OCI-LY7 (cell line): ENCODE measurements at regions not wholly inside any gene's neighbourhood (a gene's known extent, or its start where the extent isn't known, plus 50 kb on each side); places are given as distances from the start of the nearest gene placed in this dataset.

ENCODE experiments used
- BruUV-seq: library from RNA; stranded (reverse); fragments of 400-500 nt; replicated peaks from 2 replicates; lab custom pipeline; 2021; lab: Mats Ljungman, UMichigan
- CTCF ChIA-PET: fragments of 300-600 bp; sonication (Branson Sonifier 250); formaldehyde crosslinking; loops from one replicate; lab custom pipeline; 2022; ENCODE audit warnings: antibody characterized with exemption; ENCODE audit not compliant: unreplicated experiment; lab: Charles Lee
- POLR2A ChIA-PET: fragments of 300-600 bp; sonication (Branson Sonifier 250); formaldehyde crosslinking; loops from one replicate; lab custom pipeline; 2022; ENCODE audit warnings: antibody characterized with exemption; lab: Charles Lee
- DNase-seq: peaks from one replicate; pipeline ENCODE4 v3.0.0-alpha.2; 2015; ENCODE audit warnings: low spot score
- H2AFZ ChIP-seq: fragments of 200-600 bp; sonication (generic), shearing (Covaris generic); 2 replicates; pipeline ENCODE4 v1.6.1; 2014; ENCODE audit warnings: mild to moderate bottlenecking, antibody characterized with exemption, low read length, moderate library complexity
- H3K27ac ChIP-seq: fragments of 200-600 bp; sonication (generic); 2 replicates; pipeline ENCODE4 v1.5.1; 2014; ENCODE audit warnings: mixed run types, low read depth, mild to moderate bottlenecking, moderate library complexity, low read length, inconsistent platforms; ENCODE audit not compliant: poor library complexity, severe bottlenecking
- H3K36me3 ChIP-seq: fragments of 200-600 bp; sonication (generic); 2 replicates; pipeline ENCODE4 v1.6.1; 2014; ENCODE audit warnings: mild to moderate bottlenecking, antibody characterized with exemption, low read length, moderate library complexity, mixed read lengths; ENCODE audit not compliant: insufficient read depth
- H3K4me1 ChIP-seq: fragments of 200-600 bp; sonication (generic); 2 replicates; pipeline ENCODE4 v1.5.1; 2014; ENCODE audit warnings: mild to moderate bottlenecking, low read length; ENCODE audit not compliant: insufficient read depth, poor library complexity, severe bottlenecking
- H3K4me2 ChIP-seq: fragments of 200-600 bp; sonication (generic); 2 replicates; pipeline ENCODE4 v1.6.1; 2014; ENCODE audit warnings: mild to moderate bottlenecking, low read length
- H3K4me3 ChIP-seq: fragments of 200-600 bp; sonication (generic); 2 replicates; pipeline ENCODE4 v1.5.1; 2014; ENCODE audit warnings: mild to moderate bottlenecking, low read depth, low read length; ENCODE audit not compliant: poor library complexity, severe bottlenecking
- H3K79me2 ChIP-seq: fragments of 200-600 bp; sonication (generic); 2 replicates; pipeline ENCODE4 v1.6.1; 2016; ENCODE audit warnings: low read depth, mild to moderate bottlenecking, low read length, moderate library complexity, mixed read lengths; ENCODE audit not compliant: insufficient read depth
- H3K9me2 ChIP-seq: fragments of 200-600 bp; sonication (generic); 2 replicates; pipeline ENCODE4 v1.6.1; 2016; ENCODE audit warnings: mild to moderate bottlenecking, low read length, mixed read lengths; ENCODE audit not compliant: insufficient read depth
- H3K9me3 ChIP-seq: fragments of 200-600 bp; sonication (generic); 2 replicates; pipeline ENCODE4 v1.6.1; 2014; ENCODE audit warnings: mild to moderate bottlenecking, mixed run types, low read length, mixed read lengths
- H4K20me1 ChIP-seq: fragments of 200-600 bp; sonication (generic); 2 replicates; pipeline ENCODE4 v1.6.1; 2014; ENCODE audit warnings: mild to moderate bottlenecking, antibody characterized with exemption, low read length, moderate library complexity, mixed read lengths; ENCODE audit not compliant: insufficient read depth
- CTCF ChIP-seq: fragments of 200-600 bp; sonication (generic); conservative IDR thresholded peaks from 2 replicates; pipeline ENCODE4 v1.5.1; 2014; ENCODE audit warnings: mild to moderate bottlenecking, antibody characterized with exemption, low read length, moderate library complexity, mixed read lengths
- EZH2phosphoT487 ChIP-seq: fragments of 200-600 bp; sonication (generic); IDR thresholded peaks from 2 replicates; pipeline ENCODE4 v1.6.1; 2018; ENCODE audit warnings: low read depth, borderline replicate concordance, mild to moderate bottlenecking, mixed run types, antibody characterized with exemption, low read length, moderate library complexity, mixed read lengths
- intact Hi-C: fragments of 100-400 bp; cut with micrococcal nuclease; formaldehyde crosslinking; loops from one replicate; pipeline ENCODE4 v1.10.0; 2022; ENCODE audit not compliant: unreplicated experiment

GRCh38 chr5:56683733-56684132 is 131.6 kb upstream of the MAP3K1 start:
- Histone ChIP-seq H3K9me2 (no peaks in the 10 kb centered on the region), H3K4me2 (no peak overlapping the region), H4K20me1 (no peaks in the 10 kb centered on the region), H3K9me3 (peaks cover 7% of the 10 kb centered on the region; the same call in 1 of the 2 replicates), H2AFZ (peak overlapping the region; percentile 81; the same call in 1 of the 2 replicates), H3K4me1 (peaks cover 66% of the 10 kb centered on the region), H3K27ac (no peak overlapping the region), H3K36me3 (no peaks in the 10 kb centered on the region), H3K4me3 (no peak overlapping the region), H3K79me2 (no peaks in the 10 kb centered on the region)
- ChIA-PET POLR2A (interaction anchor here (1.1 to 1.8 kb wide), 3 partner anchors 9 to 15 kb away, joined by 5 to 15 read pairs (median 7); no protein-coding TSS in a partner anchor), CTCF (interaction anchor here (0.9 kb wide), 1 partner anchor 14 kb away, joined by 4 read pairs; no protein-coding TSS in a partner anchor)
- no peak for TF ChIP-seq CTCF
- TF ChIP-seq EZH2phosphoT487: no peak
- DNase-seq: no peak
- intact Hi-C loops: loop anchor here (10.0 kb wide), 1 partner anchor 491 kb away; the partner anchor contains the start of gene GPBP1
- no TSS peak for BruUV-seq

DNA sequence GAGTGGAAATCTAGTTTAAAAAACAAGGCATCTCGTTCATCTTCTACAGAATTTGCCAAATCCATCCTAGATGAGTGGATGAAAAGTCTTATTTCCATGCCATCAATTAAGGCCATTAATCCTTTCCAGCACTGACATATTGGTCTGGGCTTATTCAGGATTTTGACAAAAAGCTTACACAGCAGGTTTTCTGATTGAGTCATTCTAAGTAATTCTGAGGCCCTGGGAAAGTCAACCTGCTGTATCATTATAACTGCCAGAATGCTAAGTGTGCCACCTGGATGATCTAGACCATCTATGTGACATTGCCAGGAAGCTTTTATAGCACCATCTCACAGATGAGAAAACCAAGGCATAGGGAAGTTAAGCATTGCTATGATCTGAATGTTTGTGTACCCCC is 132.1 kb upstream of the MAP3K1 start:
- TF ChIP-seq CTCF: no peak
- no peak for TF ChIP-seq EZH2phosphoT487
- ChIA-PET CTCF (interaction anchor here (0.9 kb wide), 1 partner anchor 14 kb away, joined by 4 read pairs; no protein-coding TSS in a partner anchor), POLR2A (interaction anchor here (1.1 to 1.8 kb wide), 3 partner anchors 8 to 15 kb away, joined by 5 to 15 read pairs (median 7); no protein-coding TSS in a partner anchor)
- Histone ChIP-seq H3K4me3 (no peak overlapping the region), H3K79me2 (no peaks in the 10 kb centered on the region), H3K9me2 (no peaks in the 10 kb centered on the region), H3K9me3 (peaks cover 7% of the 10 kb centered on the region; the same call in 1 of the 2 replicates), H3K4me1 (peaks cover 61% of the 10 kb centered on the region), H3K27ac (no peak overlapping the region), H2AFZ (no peak overlapping the region), H4K20me1 (no peaks in the 10 kb centered on the region), H3K4me2 (no peak overlapping the region), H3K36me3 (no peaks in the 10 kb centered on the region)
- no TSS peak for BruUV-seq
- intact Hi-C loops: loop anchor here (10.0 kb wide), 1 partner anchor 492 kb away; the partner anchor contains the start of gene GPBP1
- no peak for DNase-seq

GRCh38 chr5:56681346-56681745 is 134.0 kb upstream of the MAP3K1 start:
- H3K79me2 ChIP-seq: no peaks in the 10 kb centered on the region
- TF ChIP-seq EZH2phosphoT487 (no peak), CTCF (no peak)
- intact Hi-C loops: loop anchor here (10.0 kb wide), 1 partner anchor 493 kb away; the partner anchor contains the start of gene GPBP1
- 0 out of 2 replicates have a peak overlapping the region, but pooled peaks have one; percentile 14 for H2AFZ ChIP-seq
- peaks cover 45% of the 10 kb centered on the region for H3K4me1 ChIP-seq
- H3K9me2 ChIP-seq: no peaks in the 10 kb centered on the region
- no peak overlapping the region for H3K27ac ChIP-seq
- BruUV-seq: no TSS peak
- no peaks in the 10 kb centered on the region for H4K20me1 ChIP-seq
- no peak overlapping the region for H3K4me2 ChIP-seq
- H3K36me3 ChIP-seq: no peaks in the 10 kb centered on the region
- ChIA-PET CTCF (no interaction called here), POLR2A (interaction anchor here (2.8 kb wide), 1 partner anchor 11 kb away, joined by 10 read pairs; no protein-coding TSS in a partner anchor)
- peaks cover 7% of the 10 kb centered on the region; the same call in 1 of the 2 replicates for H3K9me3 ChIP-seq
- no peak for DNase-seq
- no peak overlapping the region for H3K4me3 ChIP-seq
